MM.1S (cell line): ENCODE measurements at regions not wholly inside any gene's neighbourhood (a gene's known extent, or its start where the extent isn't known, plus 50 kb on each side); places are given as distances from the start of the nearest gene placed in this dataset.

ENCODE experiments used
- CTCF ChIP-seq: fragments of 300-600 bp; sonication (generic); IDR thresholded peaks from 2 replicates; pipeline ENCODE4 v1.5.1; 2016; ENCODE audit warnings: antibody characterized with exemption, low read length, mixed read lengths
- EZH2 ChIP-seq: fragments of 300-600 bp; sonication (generic); optimal IDR thresholded peaks from 2 replicates; pipeline ENCODE3; 2017; ENCODE audit warnings: low read depth, mild to moderate bottlenecking, antibody characterized with exemption, low read length, mixed read lengths

- TF ChIP-seq CTCF (no peak), EZH2 (no peak)
These were observed 150.3 kb upstream of the SNX19 start for GRCh38 chr11:131066551-131066950.
